ENCODE measurements at regions not wholly inside any gene's neighbourhood (a gene's known extent, or its start where the extent isn't known, plus 50 kb on each side); places are given as distances from the start of the nearest gene placed in this dataset.
"Not testable (repeated sequence)": the region's sequence is repeated elsewhere in the genome, so short reads cannot be mapped to it uniquely, and the experiment has no call there.

GRCh38 chr15:94847325-94847724, 616.0 kb downstream of the MCTP2 start:
- no peak for FAIRE-seq

GRCh38 chr15:94848054-94848453, 616.7 kb downstream of the MCTP2 start:
- no peak for FAIRE-seq

GRCh38 chr15:94855018-94855408, 623.7 kb downstream of the MCTP2 start:
- no peak for FAIRE-seq

DNA sequence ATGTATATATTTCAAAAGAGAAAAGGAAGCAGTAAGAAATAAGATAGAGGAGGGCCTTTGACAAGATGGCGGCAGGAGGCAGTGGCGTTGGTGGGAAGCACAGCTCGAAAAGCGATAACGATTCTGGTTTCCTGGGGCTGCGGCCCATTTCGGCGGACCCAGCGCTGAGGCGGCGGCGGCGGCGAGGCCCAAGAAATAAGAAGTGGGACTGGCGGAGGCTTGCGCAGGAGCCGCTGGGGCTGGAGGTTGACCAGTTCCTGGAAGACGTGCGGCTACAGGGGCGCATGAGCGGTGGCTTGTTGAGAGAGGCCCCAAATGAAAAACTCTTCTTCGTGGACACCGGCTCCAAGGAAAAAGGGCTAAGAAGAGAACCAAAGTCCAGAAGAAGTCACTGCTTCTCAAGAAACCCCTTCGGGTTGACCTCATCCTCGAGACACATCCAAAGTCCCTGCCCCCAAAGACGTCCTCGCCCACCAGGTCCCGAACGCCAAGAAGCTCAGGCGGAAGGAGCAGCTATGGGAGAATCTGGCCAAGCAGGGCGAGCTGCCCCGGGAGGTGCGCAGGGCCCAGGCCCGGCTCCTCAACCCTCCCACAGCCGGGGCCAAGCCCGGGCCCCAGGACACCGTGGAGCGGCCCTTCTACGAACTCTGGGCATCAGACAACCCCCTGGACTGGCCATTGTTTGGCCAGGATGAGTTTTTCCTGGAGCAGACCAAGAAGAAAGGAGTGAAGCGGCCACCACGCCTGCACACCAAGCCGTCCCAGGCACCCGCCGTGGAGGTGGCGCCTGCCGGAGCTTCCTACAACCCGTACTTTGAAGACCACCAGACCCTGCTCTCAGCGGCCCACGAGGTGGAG, 624.3 kb downstream of the MCTP2 start:
- no peak for FAIRE-seq

GRCh38 chr15:94856267-94856854, 625.0 kb downstream of the MCTP2 start:
- FAIRE-seq, result no peak

DNA sequence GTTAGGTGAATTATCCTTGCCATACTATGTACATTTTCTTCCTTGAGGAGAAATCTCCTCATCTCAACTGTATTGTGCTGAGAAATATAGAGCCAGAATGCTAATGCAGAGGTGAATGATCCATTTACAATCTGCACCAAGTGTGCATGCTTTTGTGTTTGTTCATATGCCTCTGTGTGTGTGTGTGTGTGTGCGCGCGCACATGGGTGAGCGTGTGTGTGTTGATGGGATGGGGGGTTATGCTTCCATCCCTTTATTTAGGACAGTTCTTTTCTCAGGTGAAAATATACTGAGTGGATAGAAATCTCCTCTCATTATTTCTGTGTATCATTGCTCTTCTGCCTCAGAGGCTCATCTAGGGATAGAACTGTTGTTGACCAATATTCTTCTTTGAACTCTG, 626.1 kb downstream of the MCTP2 start:
- no peak for FAIRE-seq

DNA sequence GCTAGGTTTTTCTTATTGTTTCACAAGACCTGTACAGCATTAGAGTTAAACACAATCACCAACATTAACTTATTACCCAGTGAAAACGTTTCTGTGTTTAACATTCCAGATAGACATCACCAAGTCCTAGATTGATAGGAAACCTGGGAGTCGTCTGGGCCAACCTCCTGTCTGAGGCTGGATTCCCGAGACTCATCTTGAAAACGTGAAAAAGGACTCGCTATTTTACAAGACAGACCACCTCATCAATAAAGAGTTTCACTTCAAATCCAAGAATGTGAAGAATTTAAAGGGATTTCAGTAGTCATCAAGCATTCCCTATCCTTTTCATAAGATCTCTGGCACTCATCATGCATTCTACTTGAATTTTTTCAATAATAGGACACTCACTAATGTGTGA, 626.6 kb downstream of the MCTP2 start:
- no peak for FAIRE-seq

- no peak for FAIRE-seq
These were observed 627.1 kb downstream of the MCTP2 start for GRCh38 chr15:94858449-94858848.

- FAIRE-seq, result no peak
These were observed 627.6 kb downstream of the MCTP2 start for GRCh38 chr15:94858920-94859319.

- no peak for FAIRE-seq
These were observed 633.2 kb downstream of the MCTP2 start for GRCh38 chr15:94864600-94864999.

- not testable (repeated sequence) for FAIRE-seq
These were observed 636.9 kb downstream of the MCTP2 start for GRCh38 chr15:94868265-94868664.

DNA sequence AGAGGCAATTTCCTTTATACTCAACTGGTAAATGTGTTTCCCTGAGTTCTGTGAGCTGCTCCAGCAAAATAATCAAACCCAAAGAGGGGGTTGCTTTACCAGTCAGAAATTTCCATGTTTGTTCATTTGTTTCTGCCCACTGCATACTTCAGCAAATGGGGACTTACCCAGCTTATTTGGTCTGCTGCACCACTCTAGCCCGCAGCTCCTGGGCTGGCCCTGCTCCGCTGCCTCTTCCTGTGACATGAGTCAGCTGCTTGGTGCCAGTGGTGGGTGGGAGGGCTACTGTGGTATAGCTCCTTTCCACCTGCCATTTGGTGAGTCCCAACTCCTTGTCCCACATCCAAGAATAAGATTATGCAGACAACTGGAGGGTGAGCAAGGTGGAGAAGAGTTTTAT, 644.2 kb downstream of the MCTP2 start:
- FAIRE-seq, result no peak

- no peak for FAIRE-seq
These were observed 646.5 kb downstream of the MCTP2 start for GRCh38 chr15:94877833-94878232.

DNA sequence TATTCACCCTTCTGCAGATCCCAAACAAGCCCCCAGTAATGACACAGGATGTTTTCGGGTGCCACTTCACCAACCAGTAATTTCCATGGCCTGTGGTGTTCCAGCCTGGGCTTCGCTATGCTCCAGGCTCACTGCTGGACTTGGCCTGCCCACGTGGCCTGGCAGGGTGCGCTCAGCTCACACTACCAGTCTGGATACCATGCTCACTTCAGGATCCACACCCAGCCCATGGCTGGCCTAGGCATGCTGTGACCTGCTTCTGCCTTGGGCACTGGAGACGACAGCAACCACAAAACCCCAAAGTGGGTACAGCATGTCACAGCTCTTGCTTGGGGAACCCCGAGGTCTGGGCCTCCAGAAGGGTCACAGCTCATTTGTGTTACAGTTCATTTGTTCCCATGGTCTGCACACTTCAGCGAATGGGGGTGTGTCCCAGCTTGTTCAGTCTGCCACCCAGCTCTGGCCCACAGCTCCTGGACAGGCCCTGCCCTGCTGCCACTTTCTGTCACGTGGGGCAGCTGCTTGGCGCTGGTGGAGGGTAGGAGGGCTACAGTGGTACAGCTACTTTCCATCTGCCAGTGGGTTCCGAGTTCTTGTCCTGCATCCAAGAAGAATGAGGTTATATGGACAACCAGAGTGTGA, 650.8 kb downstream of the MCTP2 start:
- FAIRE-seq, result no peak

GRCh38 chr15:94887391-94887790, 656.0 kb downstream of the MCTP2 start:
- FAIRE-seq, result no peak

DNA sequence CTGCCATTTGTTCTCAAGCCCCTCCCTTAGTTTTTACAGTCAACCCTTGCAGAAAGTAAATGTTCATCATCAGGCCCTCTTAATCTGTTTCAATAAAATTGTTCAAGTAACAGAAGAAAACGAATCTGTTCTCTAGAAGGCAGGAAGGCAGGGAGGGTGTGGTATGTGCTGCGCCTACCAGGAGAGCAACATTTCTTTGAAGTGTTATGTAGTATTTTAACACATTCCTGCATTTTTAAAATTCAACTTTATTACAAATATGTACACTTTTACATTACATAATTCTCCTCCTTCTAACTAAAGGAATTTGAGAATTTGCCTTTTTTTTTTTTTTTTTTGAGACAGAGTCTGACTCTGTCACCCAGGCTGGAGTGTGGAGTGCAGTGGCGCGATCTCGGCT, 657.8 kb downstream of the MCTP2 start:
- FAIRE-seq, result no peak

GRCh38 chr15:94893091-94893490, 661.7 kb downstream of the MCTP2 start:
- no peak for FAIRE-seq

DNA sequence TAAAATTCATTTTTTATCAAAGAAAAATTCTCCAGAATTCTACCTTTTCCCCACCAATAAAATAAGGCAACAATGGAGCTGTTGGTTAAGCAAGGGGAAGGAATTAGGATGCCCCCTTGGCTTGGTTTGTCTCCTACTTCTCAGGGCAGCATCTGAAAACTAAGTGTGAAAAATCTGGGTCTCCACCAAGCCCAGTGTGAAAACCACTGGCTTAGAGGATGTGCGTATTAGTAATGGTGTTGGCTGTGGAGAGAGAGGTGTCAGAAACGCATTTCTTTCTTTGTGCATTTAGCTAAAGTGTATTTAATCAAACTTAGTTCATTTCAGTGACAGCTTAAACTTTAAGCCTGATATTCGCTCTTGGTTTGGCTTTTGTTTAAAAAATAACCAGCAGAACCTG, 662.7 kb downstream of the MCTP2 start:
- FAIRE-seq, result no peak

GRCh38 chr15:94909510-94909909, 678.1 kb downstream of the MCTP2 start:
- FAIRE-seq, result no peak

DNA sequence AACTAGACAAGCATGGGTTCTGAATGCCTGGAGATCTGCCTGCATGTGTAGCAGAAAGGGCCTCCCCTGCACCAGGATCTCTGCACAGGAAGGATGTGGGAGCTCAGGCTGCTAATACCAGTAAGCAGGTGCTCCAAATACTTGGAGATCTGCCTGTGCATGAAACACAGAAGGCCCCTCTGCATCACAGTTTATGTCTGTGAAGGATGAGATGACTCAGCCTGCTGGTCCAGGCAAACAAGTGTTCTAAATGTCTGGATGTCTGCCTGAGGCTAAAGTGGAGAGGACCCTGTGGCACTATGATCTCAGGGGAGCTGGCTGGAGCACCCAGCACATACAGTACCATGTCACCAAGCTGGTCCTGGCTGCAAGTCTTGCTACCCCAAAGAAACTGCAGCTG, 678.8 kb downstream of the MCTP2 start:
- FAIRE-seq, result no peak

- FAIRE-seq, result no peak
These were observed 681.4 kb downstream of the MCTP2 start for GRCh38 chr15:94912760-94913159.

DNA sequence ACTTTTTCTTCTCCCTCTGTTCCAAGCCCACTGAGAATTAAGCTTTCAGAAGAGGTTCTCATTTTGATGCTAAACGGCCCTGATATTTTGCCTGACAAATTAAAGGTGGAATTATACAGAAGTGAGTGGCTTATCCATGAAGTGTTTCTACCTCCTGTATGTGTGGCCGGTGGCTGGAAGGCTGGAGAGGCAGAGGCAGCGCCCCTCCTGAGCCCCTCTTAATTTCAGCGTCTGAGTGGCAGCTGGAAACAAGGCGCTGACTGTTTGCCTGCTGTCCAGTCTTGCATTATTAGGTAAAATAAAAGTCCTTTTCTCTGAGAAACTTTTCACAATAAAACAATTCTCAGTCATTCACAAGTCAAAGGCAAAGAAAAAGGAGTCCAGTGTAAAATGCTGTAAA, 685.7 kb downstream of the MCTP2 start:
- no peak for FAIRE-seq

DNA sequence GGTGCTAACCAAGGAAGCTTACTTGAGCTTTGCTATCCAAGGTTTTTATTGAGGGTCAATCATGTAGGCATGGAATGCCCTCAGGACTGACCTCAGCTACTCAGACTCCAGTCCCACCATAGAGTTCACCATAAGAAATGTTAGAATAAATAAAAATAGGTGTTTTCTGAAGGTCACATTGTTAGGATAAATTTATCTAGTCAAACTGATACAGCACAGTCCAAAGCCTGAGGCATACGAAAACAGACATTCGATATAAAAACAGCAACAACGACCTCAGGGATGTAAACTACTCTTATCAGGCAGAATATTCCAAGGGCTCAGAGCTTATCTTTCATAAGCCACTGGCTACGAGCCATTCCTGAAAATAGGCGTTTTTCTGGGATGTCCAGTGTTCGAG, 690.6 kb downstream of the MCTP2 start:
- no peak for FAIRE-seq

- no peak for FAIRE-seq
These were observed 692.7 kb downstream of the MCTP2 start for GRCh38 chr15:94924057-94924456.
